HEK293 (cell line): ENCODE measurements at regions not wholly inside any gene's neighbourhood (a gene's known extent, or its start where the extent isn't known, plus 50 kb on each side); places are given as distances from the start of the nearest gene placed in this dataset.
A peak's percentile ranks its signal among the peaks of the same experiment; 100 is the strongest.

Source experiments
- CTCF ChIA-PET: fragments of 350-600 bp; formaldehyde crosslinking; extraction: SDS; loops from one replicate; lab custom pipeline; 2021; ENCODE audit warnings: antibody characterized with exemption; lab: Yijun Ruan, JAX
- POLR2A ChIA-PET: fragments of 300-600 bp; formaldehyde crosslinking; extraction: SDS; loops from one replicate; lab custom pipeline; 2020; ENCODE audit warnings: antibody characterized with exemption, inconsistent platforms; lab: Yijun Ruan, JAX
- H3K27ac ChIP-seq: fragments of 200-500 bp; sonication (Bioruptor generic); 2 replicates; pipeline ENCODE4 v1.5.1; 2014; ENCODE audit warnings: low read depth, low read length, control low read depth, inconsistent platforms; ENCODE audit errors: extremely low read depth
- H3K36me3 ChIP-seq, 2 experiments: fragments of 200-500 bp in 1 of 2; sonication (Bioruptor generic) in 1 of 2; 1 replicate in 1 of 2; 2 replicates in 1 of 2; pipeline ENCODE4 v1.5.1; 2014 to 2017; ENCODE audit warnings: inconsistent platforms in 2 of 2, low read length in 2 of 2; ENCODE audit not compliant: control insufficient read depth in 2 of 2, insufficient read depth in 1 of 2
- H3K4me1 ChIP-seq: fragments of 200-500 bp; sonication (Bioruptor generic); 2 replicates; pipeline ENCODE4 v1.5.1; 2014; ENCODE audit warnings: mild to moderate bottlenecking, low read length, inconsistent platforms; ENCODE audit not compliant: control insufficient read depth, insufficient read depth
- H3K4me3 ChIP-seq: 2 replicates; pipeline ENCODE4 v1.5.1; 2011; ENCODE audit warnings: low read depth, mild to moderate bottlenecking, control low read depth, low read length, moderate library complexity
- H3K9me3 ChIP-seq: fragments of 200-500 bp; sonication (Bioruptor generic); 2 replicates; pipeline ENCODE4 v1.5.1; 2014; ENCODE audit warnings: low read depth, low read length, inconsistent platforms; ENCODE audit not compliant: control insufficient read depth, insufficient read depth
- KLF7 ChIP-seq: fragments of 450-650 bp; formaldehyde crosslinking; IDR thresholded peaks from 2 replicates; pipeline ENCODE4 v1.5.1; 2016; ENCODE audit warnings: missing biosample characterization, missing genetic modification characterization, borderline replicate concordance
- TRIM28 ChIP-seq: IDR thresholded peaks from 2 replicates; pipeline ENCODE4 v1.6.1; 2011; ENCODE audit warnings: low read length, control low read depth, borderline replicate concordance
- YY2 ChIP-seq: fragments of 450-650 bp; formaldehyde crosslinking; IDR thresholded peaks from 2 replicates; pipeline ENCODE4 v1.5.1; 2016; ENCODE audit warnings: missing biosample characterization, missing genetic modification characterization
- ZBTB20 ChIP-seq: fragments of 450-650 bp; formaldehyde crosslinking; IDR thresholded peaks from 2 replicates; pipeline ENCODE4 v1.5.1; 2016; ENCODE audit warnings: missing biosample characterization, missing genetic modification characterization
- ZNF114 ChIP-seq: fragments of 450-650 bp; formaldehyde crosslinking; IDR thresholded peaks from 2 replicates; pipeline ENCODE4 v1.5.0; 2017; ENCODE audit warnings: missing biosample characterization, missing genetic modification characterization
- ZNF175 ChIP-seq: fragments of 450-650 bp; formaldehyde crosslinking; IDR thresholded peaks from 2 replicates; pipeline ENCODE4 v1.5.1; 2016; ENCODE audit warnings: missing biosample characterization, missing genetic modification characterization
- ZNF19 ChIP-seq: fragments of 450-650 bp; formaldehyde crosslinking; IDR thresholded peaks from 2 replicates; pipeline ENCODE4; 2016; ENCODE audit warnings: missing biosample characterization, missing genetic modification characterization, low read depth
- ZNF37A ChIP-seq: fragments of 450-650 bp; IDR thresholded peaks from 2 replicates; pipeline ENCODE4 v1.5.1; 2018; ENCODE audit warnings: missing biosample characterization, missing genetic modification characterization
- ZNF48 ChIP-seq: fragments of 450-650 bp; formaldehyde crosslinking; IDR thresholded peaks from 2 replicates; pipeline ENCODE4 v1.5.1; 2016; ENCODE audit warnings: missing biosample characterization, missing genetic modification characterization
- ZNF501 ChIP-seq: fragments of 450-650 bp; formaldehyde crosslinking; IDR thresholded peaks from 2 replicates; pipeline ENCODE4 v1.5.1; 2016; ENCODE audit warnings: missing biosample characterization, missing genetic modification characterization
- ZNF514 ChIP-seq: fragments of 450-650 bp; formaldehyde crosslinking; IDR thresholded peaks from 2 replicates; pipeline ENCODE4 v1.5.1; 2016; ENCODE audit warnings: missing biosample characterization, missing genetic modification characterization
- ZNF654 ChIP-seq: fragments of 450-650 bp; formaldehyde crosslinking; IDR thresholded peaks from 2 replicates; pipeline ENCODE4 v1.5.1; 2016; ENCODE audit warnings: low read depth, missing biosample characterization, missing genetic modification characterization
- ZNF791 ChIP-seq: fragments of 450-650 bp; formaldehyde crosslinking; IDR thresholded peaks from 2 replicates; pipeline ENCODE4 v1.5.1; 2016; ENCODE audit warnings: missing biosample characterization, missing genetic modification characterization
- TF ChIP-seq, protein P1 (sequence below): fragments of 450-650 bp; formaldehyde crosslinking; IDR thresholded peaks from 2 replicates; pipeline ENCODE4 v1.5.1; 2016; ENCODE audit warnings: missing biosample characterization, missing genetic modification characterization, borderline replicate concordance
- TF ChIP-seq, protein P2 (sequence below): fragments of 450-650 bp; formaldehyde crosslinking; IDR thresholded peaks from 2 replicates; pipeline ENCODE4 v1.5.1; 2016; ENCODE audit warnings: missing biosample characterization, missing genetic modification characterization
- TF ChIP-seq, protein P3 (sequence below): fragments of 450-650 bp; formaldehyde crosslinking; IDR thresholded peaks from 2 replicates; pipeline ENCODE4; 2016; ENCODE audit warnings: missing biosample characterization, missing genetic modification characterization

DNA sequence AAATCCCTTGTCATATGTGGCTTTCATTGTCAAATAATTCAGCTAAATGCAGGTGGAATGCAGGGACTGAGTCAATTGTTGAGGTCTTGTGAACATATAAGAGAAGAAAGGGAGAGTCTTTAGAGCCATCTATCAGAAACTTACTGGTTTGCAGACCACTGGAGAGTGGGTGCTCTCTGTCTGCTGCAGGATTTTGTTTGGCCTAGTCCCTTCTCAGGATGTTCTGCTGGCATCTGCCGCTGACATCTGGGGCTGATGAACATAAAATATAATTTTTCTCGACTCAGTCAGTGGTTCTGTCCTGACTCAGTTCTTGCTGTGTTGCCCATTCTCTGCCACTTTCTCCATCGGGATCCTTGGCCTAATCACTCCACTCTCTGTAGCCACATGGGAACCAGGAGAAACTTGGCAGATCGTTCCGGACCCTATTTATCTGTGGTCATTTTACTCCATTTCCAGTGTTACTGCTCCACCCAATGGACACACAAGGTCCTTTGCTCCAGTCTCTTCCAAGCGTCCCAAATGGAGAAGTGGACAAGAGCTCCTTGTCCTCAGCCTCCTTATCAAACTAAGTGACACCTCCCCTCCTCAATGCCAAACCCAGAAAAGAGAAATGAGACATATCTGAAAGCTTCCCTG, 436.2 kb downstream of the FAT4 start:
- CTCF ChIA-PET, result interaction anchor here (0.5 to 1.0 kb wide), 5 partner anchors 173 to 1035 kb away, joined by 3 to 4 read pairs (median 3); no protein-coding TSS in a partner anchor

DNA sequence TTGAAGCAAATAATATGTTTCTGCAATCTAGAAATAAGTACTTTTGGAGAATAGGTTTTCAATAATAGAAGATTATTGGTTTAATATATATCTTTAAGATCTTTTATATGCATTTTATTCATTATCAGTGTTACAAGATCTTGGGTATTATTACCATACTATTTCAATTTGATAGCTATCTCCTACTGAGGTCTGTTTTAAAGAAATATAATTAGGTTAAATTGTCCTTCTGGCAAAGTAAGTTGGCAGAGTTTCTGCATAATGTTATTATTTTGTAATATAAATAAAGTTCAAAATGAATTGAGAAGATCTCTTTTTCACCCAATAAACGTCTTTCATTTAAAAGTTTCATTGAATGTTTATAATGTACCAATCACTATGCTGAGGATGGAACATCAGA, 443.7 kb downstream of the FAT4 start:
- H3K4me3 ChIP-seq, result no peak overlapping the region
- POLR2A ChIA-PET, result no interaction called here
- TF ChIP-seq, protein P1, sequence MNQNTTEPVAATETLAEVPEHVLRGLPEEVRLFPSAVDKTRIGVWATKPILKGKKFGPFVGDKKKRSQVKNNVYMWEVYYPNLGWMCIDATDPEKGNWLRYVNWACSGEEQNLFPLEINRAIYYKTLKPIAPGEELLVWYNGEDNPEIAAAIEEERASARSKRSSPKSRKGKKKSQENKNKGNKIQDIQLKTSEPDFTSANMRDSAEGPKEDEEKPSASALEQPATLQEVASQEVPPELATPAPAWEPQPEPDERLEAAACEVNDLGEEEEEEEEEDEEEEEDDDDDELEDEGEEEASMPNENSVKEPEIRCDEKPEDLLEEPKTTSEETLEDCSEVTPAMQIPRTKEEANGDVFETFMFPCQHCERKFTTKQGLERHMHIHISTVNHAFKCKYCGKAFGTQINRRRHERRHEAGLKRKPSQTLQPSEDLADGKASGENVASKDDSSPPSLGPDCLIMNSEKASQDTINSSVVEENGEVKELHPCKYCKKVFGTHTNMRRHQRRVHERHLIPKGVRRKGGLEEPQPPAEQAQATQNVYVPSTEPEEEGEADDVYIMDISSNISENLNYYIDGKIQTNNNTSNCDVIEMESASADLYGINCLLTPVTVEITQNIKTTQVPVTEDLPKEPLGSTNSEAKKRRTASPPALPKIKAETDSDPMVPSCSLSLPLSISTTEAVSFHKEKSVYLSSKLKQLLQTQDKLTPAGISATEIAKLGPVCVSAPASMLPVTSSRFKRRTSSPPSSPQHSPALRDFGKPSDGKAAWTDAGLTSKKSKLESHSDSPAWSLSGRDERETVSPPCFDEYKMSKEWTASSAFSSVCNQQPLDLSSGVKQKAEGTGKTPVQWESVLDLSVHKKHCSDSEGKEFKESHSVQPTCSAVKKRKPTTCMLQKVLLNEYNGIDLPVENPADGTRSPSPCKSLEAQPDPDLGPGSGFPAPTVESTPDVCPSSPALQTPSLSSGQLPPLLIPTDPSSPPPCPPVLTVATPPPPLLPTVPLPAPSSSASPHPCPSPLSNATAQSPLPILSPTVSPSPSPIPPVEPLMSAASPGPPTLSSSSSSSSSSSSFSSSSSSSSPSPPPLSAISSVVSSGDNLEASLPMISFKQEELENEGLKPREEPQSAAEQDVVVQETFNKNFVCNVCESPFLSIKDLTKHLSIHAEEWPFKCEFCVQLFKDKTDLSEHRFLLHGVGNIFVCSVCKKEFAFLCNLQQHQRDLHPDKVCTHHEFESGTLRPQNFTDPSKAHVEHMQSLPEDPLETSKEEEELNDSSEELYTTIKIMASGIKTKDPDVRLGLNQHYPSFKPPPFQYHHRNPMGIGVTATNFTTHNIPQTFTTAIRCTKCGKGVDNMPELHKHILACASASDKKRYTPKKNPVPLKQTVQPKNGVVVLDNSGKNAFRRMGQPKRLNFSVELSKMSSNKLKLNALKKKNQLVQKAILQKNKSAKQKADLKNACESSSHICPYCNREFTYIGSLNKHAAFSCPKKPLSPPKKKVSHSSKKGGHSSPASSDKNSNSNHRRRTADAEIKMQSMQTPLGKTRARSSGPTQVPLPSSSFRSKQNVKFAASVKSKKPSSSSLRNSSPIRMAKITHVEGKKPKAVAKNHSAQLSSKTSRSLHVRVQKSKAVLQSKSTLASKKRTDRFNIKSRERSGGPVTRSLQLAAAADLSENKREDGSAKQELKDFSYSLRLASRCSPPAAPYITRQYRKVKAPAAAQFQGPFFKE (tag by site-specific recombination), result no peak
- TF ChIP-seq ZNF19 (tag by site-specific recombination) (no peak), ZNF501 (tag by site-specific recombination) (no peak), ZNF791 (no peak), KLF7 (no peak), ZNF48 (tag by site-specific recombination) (no peak)
- CTCF ChIA-PET, result no interaction called here
- H3K9me3 ChIP-seq, result no peaks in the 10 kb centered on the region
- H3K27ac ChIP-seq, result no peak overlapping the region
- no peaks in the 10 kb centered on the region for H3K4me1 ChIP-seq
- H3K36me3 ChIP-seq, result no peaks in the 10 kb centered on the region

More for the DNA sequence above, 436.2 kb downstream of the FAT4 start:
- TF ChIP-seq YY2 (tag by site-specific recombination), result no peak
- peak; percentile 22 for TF ChIP-seq ZNF654 (tag by site-specific recombination)
- Histone ChIP-seq H3K4me1 (no peaks in the 10 kb centered on the region), H3K4me3 (no peak overlapping the region), H3K27ac (no peak overlapping the region), H3K36me3 (no peaks in the 10 kb centered on the region), H3K9me3 (no peaks in the 10 kb centered on the region)
- POLR2A ChIA-PET, result no interaction called here

DNA sequence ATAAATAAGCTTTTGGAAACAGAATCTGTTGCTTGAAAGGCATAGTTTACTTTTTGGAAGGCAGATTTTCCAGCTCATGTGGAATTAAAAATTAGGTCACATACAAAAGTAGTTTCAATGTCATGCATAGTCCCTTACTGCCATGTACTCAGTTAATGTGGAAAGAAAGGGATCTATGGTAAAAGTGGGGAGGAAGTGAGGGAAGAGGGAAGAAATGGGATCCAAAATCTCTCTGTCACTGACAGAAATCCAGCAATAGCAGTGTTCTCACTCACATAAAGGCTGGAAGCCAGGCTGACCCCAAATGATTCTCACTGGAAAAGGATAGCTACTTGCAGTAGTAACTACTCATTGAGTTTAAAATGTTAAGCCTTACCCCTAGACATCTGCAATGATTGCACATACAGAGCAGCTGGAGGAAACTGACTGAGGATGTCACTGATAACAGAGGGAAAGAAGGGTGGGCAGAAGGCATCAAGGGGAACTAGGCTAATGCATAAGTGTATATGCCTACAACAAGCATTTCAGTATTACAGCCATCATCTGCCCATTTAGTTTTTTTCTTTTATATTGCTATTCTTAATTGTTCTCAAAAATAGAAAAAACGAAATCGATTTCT, 445.6 kb downstream of the FAT4 start:
- Histone ChIP-seq H3K4me1 (no peaks in the 10 kb centered on the region), H3K36me3 (no peaks in the 10 kb centered on the region), H3K27ac (no peak overlapping the region), H3K4me3 (no peak overlapping the region), H3K9me3 (no peaks in the 10 kb centered on the region)
- POLR2A ChIA-PET, result no interaction called here
- CTCF ChIA-PET, result interaction anchor here (0.6 kb wide), 1 partner anchor 449 kb away, joined by 4 read pairs; no protein-coding TSS in a partner anchor
- TF ChIP-seq ZBTB20 (tag by site-specific recombination) (no peak), ZNF114 (tag by site-specific recombination) (no peak), ZNF514 (no peak), TRIM28 (no peak), ZNF37A (tag by site-specific recombination) (no peak), ZNF175 (tag by site-specific recombination) (no peak)
- TF ChIP-seq, protein P2, sequence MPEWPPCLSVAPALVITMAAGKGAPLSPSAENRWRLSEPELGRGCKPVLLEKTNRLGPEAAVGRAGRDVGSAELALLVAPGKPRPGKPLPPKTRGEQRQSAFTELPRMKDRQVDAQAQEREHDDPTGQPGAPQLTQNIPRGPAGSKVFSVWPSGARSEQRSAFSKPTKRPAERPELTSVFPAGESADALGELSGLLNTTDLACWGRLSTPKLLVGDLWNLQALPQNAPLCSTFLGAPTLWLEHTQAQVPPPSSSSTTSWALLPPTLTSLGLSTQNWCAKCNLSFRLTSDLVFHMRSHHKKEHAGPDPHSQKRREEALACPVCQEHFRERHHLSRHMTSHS, result no peak
- TF ChIP-seq, protein P3, sequence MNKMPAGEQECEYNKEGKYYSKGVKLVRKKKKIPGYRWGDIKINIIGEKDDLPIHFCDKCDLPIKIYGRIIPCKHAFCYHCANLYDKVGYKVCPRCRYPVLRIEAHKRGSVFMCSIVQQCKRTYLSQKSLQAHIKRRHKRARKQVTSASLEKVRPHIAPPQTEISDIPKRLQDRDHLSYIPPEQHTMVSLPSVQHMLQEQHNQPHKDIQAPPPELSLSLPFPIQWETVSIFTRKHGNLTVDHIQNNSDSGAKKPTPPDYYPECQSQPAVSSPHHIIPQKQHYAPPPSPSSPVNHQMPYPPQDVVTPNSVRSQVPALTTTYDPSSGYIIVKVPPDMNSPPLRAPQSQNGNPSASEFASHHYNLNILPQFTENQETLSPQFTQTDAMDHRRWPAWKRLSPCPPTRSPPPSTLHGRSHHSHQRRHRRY (tag by site-specific recombination), result no peak
